ENCODE measurements at regions not wholly inside any gene's neighbourhood (a gene's known extent, or its start where the extent isn't known, plus 50 kb on each side); places are given as distances from the start of the nearest gene placed in this dataset.

GRCh38 chr3:132218817-132219755 is 98.1 kb upstream of the ACP3 start:
- intact Hi-C loops (cut with DNase I): no loop called here

DNA sequence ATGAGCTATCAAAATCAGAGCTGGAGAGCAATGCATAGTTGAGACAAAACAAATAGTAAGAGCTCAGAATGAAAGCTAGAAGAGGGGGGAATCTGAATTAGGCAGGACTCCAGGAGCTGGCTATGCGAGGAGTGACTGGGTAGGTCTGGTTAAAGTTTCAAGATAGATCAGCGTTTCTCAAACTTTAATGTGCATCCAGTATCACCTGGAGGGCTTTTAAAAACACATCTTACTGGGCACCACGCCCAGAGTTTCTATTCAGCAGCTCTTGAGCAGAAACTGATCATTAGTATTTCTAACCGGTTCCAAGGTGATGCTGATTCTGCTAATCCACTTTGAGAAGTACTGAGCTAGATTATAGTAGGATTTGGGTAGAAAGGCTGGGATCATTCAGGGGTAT is 96.2 kb upstream of the ACP3 start:
- Histone ChIP-seq H3K4me3 (no peak overlapping the region), H3K36me3 (no peaks in the 10 kb centered on the region), H3K27ac (no peak overlapping the region), H3K9me3 (no peaks in the 10 kb centered on the region), H3K4me1 (peaks cover 0 to 4% (median 0%) of the 10 kb centered on the region in 4 donors), H3K27me3 (no peaks in the 10 kb centered on the region)
- WGBS, 2 donors: 67 to 82% methylated on average over 4 of the region's 4 CpGs
- intact Hi-C loops (cut with DNase I): no loop called here
- DNase-seq: no peak
- TF ChIP-seq EP300 (IDR thresholded peaks at IDR 0.05) (no peak), POLR2A (IDR thresholded peaks at IDR 0.05) (no peak), POLR2AphosphoS5 (IDR thresholded peaks at IDR 0.05) (no peak)
- TF ChIP-seq, protein P1, sequence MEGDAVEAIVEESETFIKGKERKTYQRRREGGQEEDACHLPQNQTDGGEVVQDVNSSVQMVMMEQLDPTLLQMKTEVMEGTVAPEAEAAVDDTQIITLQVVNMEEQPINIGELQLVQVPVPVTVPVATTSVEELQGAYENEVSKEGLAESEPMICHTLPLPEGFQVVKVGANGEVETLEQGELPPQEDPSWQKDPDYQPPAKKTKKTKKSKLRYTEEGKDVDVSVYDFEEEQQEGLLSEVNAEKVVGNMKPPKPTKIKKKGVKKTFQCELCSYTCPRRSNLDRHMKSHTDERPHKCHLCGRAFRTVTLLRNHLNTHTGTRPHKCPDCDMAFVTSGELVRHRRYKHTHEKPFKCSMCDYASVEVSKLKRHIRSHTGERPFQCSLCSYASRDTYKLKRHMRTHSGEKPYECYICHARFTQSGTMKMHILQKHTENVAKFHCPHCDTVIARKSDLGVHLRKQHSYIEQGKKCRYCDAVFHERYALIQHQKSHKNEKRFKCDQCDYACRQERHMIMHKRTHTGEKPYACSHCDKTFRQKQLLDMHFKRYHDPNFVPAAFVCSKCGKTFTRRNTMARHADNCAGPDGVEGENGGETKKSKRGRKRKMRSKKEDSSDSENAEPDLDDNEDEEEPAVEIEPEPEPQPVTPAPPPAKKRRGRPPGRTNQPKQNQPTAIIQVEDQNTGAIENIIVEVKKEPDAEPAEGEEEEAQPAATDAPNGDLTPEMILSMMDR (IDR thresholded peaks at IDR 0.05): no peak

More at GRCh38 chr3:132218817-132219755, 98.1 kb upstream of the ACP3 start:
- H3K9me3 ChIP-seq: no peaks in the 10 kb centered on the region
- TF ChIP-seq EP300 (IDR thresholded peaks at IDR 0.05) (no peak), POLR2AphosphoS5 (IDR thresholded peaks at IDR 0.05) (no peak), POLR2A (IDR thresholded peaks at IDR 0.05) (no peak)
- TF ChIP-seq, protein P1 (IDR thresholded peaks at IDR 0.05): no peak
- no peaks in the 10 kb centered on the region for H3K27me3 ChIP-seq
- peaks cover 0 to 4% (median 0%) of the 10 kb centered on the region in 4 donors for H3K4me1 ChIP-seq
- H3K27ac ChIP-seq: no peak overlapping the region
- WGBS, 2 donors: 33 to 49% methylated on average over 3 of the region's 3 CpGs
- no peaks in the 10 kb centered on the region for H3K36me3 ChIP-seq
- H3K4me3 ChIP-seq: no peak overlapping the region
- DNase-seq: no peak

DNA sequence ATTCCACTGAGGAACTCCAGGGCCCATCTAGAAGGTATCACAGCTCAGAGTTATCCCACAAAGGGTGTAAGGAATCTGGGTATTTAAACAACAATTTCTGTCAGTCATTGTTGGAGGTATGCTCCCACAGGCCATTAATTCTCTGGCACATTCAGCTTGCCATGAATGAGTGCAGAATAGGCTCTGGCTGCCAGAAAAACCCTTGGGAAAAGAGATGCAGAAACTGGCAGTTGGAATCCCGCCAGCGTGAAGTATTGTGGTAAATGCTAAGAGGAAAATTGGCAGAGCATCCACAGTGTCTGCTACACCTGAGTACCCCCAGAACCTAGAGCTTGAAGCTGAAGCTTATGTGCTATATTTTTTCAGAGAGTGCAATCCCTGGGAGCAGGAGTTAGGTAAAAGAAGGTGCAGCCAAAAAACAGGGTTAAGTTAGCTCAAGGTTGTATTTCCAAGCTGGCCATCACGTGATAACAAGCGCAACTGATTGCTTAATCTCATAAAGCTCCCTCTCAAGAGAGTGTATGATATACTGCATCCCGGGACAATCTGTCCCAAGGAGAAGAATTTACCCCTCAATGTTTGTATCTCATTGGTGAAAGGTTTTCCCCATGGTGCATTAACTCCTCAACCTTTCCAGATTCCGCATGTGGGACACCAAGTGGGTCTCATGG is 94.2 kb upstream of the ACP3 start:
- DNase-seq: no peak
- no peak overlapping the region for H3K27ac ChIP-seq
- H3K27me3 ChIP-seq: no peaks in the 10 kb centered on the region
- peaks cover 0 to 4% (median 0%) of the 10 kb centered on the region in 4 donors for H3K4me1 ChIP-seq
- no peaks in the 10 kb centered on the region for H3K36me3 ChIP-seq
- no peak overlapping the region for H3K4me3 ChIP-seq
- no peaks in the 10 kb centered on the region for H3K9me3 ChIP-seq
- intact Hi-C loops (cut with DNase I): no loop called here
- WGBS, 2 donors: 78 to 84% methylated on average over 6 of the region's 6 CpGs
- no peak for TF ChIP-seq EP300 (IDR thresholded peaks at IDR 0.05)

- peaks cover 0 to 4% (median 0%) of the 10 kb centered on the region in 4 donors for H3K4me1 ChIP-seq
- no peaks in the 10 kb centered on the region for H3K36me3 ChIP-seq
- intact Hi-C loops (cut with DNase I): no loop called here
- DNase-seq: no peak
- H3K27me3 ChIP-seq: no peaks in the 10 kb centered on the region
- no peak overlapping the region for H3K27ac ChIP-seq
- TF ChIP-seq POLR2AphosphoS5 (IDR thresholded peaks at IDR 0.05) (no peak), POLR2A (IDR thresholded peaks at IDR 0.05) (no peak), EP300 (IDR thresholded peaks at IDR 0.05) (no peak)
- no peak overlapping the region for H3K4me3 ChIP-seq
- no peaks in the 10 kb centered on the region for H3K9me3 ChIP-seq
- 17 to 65% methylated on average over 2 of the region's 2 CpGs for WGBS, 2 donors
Observed at GRCh38 chr3:132225664-132226063, 91.5 kb upstream of the ACP3 start.

DNA sequence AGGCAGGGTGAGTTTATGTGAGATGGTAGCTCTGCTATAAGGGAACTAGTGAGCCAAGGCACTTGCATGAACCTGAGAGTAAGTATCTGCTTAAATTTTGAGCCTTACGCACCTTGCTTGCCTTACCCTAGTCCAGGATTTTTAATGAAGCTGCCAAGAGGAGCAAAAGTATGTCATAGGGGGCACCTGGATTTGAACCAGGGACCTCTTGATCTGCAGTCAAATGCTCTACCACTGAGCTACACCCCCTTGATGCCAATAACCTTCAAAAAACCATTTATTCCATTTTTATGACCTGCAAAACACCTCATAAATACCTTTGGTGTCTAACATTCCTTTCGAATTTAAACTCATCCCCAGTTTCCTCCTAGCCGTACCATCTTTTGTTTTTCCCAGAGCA is 88.3 kb upstream of the ACP3 start:
- no peak for DNase-seq
- H3K36me3 ChIP-seq: no peaks in the 10 kb centered on the region
- no peaks in the 10 kb centered on the region for H3K9me3 ChIP-seq
- H3K27me3 ChIP-seq: no peaks in the 10 kb centered on the region
- TF ChIP-seq, protein P1 (IDR thresholded peaks at IDR 0.05): no peak
- TF ChIP-seq EP300 (IDR thresholded peaks at IDR 0.05): no peak
- peaks cover 0 to 6% (median 5%) of the 10 kb centered on the region in 4 donors for H3K4me1 ChIP-seq
- 53 to 77% methylated on average over 3 of the region's 3 CpGs for WGBS, 2 donors
- no peak overlapping the region for H3K4me3 ChIP-seq
- H3K27ac ChIP-seq: no peak overlapping the region
- intact Hi-C loops (cut with DNase I): no loop called here

All from sigmoid colon (tissue), 6 donors.